Activated naive CD4-positive, alpha-beta T cell treated with anti-CD3 and anti-CD28 coated beads, Interleukin-2, amount 50 U/mL, for 24 hours (primary cell): ENCODE measurements at regions not wholly inside any gene's neighbourhood (a gene's known extent, or its start where the extent isn't known, plus 50 kb on each side); places are given as distances from the start of the nearest gene placed in this dataset.

ENCODE experiments used
- H3K27ac Mint-ChIP-seq: one replicate; pipeline ENCODE4 v1.8.0; 2021; ENCODE audit warnings: mild to moderate bottlenecking, mixed read lengths
- H3K27me3 Mint-ChIP-seq: one replicate; pipeline ENCODE4 v1.8.0; 2021; ENCODE audit warnings: mixed read lengths
- H3K36me3 Mint-ChIP-seq: one replicate; pipeline ENCODE4 v1.8.0; 2021; ENCODE audit warnings: mixed read lengths
- H3K4me1 Mint-ChIP-seq: one replicate; pipeline ENCODE4 v1.8.0; 2021; ENCODE audit warnings: mixed read lengths
- H3K4me3 Mint-ChIP-seq: one replicate; pipeline ENCODE4 v1.8.0; 2021; ENCODE audit warnings: mild to moderate bottlenecking, mixed read lengths
- H3K9me3 Mint-ChIP-seq: one replicate; pipeline ENCODE4 v1.8.0; 2021; ENCODE audit warnings: mixed read lengths

DNA sequence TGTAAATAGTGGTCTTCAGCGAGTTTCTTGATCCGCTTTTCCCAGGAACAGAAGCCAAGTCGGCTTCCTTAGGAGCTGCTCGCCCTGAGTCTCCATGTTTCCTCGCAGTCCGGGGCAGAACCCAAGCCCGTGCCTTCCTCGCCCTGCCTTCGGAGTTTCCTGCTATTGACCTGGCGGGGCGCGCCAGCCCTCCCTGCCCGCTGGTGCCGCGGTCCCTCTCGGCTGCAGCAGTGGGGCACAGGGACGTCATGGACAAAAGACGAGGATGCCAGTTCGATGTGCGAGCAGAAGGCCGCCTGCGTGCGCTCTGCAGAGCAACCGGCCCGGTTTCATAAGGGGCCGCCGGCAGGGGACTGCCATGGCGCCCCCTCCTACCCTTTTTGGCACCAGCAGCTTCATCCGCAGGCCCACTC lies 156.6 kb downstream of the TM9SF2 start:
- Mint-ChIP-seq H3K4me3 (peak overlapping the region; percentile 84), H3K27ac (peak overlapping the region; percentile 80), H3K27me3 (no peaks in the 10 kb centered on the region), H3K4me1 (peaks cover 47% of the 10 kb centered on the region), H3K36me3 (no peaks in the 10 kb centered on the region), H3K9me3 (no peaks in the 10 kb centered on the region)

DNA sequence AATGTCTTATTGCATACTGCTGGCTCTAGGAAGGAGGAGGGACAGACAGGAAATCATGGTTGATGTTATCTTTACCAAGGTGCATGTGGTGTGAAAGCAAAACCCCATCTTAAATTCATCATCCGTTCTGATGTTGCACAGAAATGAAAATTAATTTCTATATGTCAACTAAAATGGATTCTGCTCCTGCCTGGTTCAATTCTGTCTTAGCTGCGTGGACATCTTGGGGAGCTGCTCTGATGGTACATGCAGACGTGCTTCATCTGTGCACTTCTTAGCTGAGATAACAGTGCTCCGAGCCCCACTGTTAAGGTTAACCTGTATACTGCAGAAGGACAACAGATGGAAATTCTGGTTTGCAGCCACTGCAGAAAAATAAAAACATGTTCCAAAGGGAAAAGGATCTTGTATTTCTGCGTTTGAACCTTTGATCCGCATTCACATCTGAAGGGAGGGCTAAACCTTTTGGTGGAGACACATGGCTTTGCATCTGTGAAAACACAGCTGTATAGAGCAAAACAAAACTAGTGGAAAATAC lies 155.6 kb downstream of the TM9SF2 start:
- H3K27ac Mint-ChIP-seq, result peak overlapping the region; percentile 80
- H3K4me3 Mint-ChIP-seq, result peak overlapping the region; percentile 84
- no peaks in the 10 kb centered on the region for H3K27me3 Mint-ChIP-seq
- peaks cover 47% of the 10 kb centered on the region for H3K4me1 Mint-ChIP-seq
- no peaks in the 10 kb centered on the region for H3K36me3 Mint-ChIP-seq
- H3K9me3 Mint-ChIP-seq, result no peaks in the 10 kb centered on the region

DNA sequence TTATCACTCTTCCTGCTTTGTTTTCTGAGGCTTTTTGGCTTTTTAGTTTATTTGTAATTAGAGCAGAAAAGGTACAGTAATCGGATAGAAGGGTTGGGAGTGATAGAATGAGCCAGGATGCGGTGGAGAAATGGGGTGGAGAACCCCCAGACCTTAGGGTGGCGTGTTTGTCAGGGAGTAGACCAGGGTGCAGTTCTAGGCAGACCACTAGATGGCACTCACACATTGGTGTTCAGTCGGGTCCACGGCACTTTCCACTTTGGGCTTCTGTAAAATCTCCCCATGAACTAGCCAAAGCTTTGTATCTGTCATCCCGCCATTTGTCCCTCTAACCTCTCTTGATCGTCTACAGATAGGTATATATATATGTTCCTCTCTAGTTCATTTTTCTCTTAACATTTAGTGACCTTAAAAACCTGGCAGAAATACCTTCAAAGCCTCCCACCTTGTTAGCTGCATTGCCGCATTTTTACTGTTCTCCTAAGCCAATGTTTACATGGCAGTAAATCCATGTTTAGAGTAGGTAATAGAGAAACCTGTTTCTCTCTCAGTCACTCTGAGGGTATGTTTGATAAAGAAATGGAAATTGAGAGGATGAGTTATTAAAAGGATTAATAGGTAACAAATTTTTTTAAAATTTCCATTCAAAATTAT lies 154.9 kb downstream of the TM9SF2 start:
- Mint-ChIP-seq H3K4me1 (peaks cover 47% of the 10 kb centered on the region), H3K9me3 (no peaks in the 10 kb centered on the region), H3K4me3 (peak overlapping the region; percentile 84), H3K27ac (peak overlapping the region; percentile 80), H3K36me3 (no peaks in the 10 kb centered on the region), H3K27me3 (no peaks in the 10 kb centered on the region)

DNA sequence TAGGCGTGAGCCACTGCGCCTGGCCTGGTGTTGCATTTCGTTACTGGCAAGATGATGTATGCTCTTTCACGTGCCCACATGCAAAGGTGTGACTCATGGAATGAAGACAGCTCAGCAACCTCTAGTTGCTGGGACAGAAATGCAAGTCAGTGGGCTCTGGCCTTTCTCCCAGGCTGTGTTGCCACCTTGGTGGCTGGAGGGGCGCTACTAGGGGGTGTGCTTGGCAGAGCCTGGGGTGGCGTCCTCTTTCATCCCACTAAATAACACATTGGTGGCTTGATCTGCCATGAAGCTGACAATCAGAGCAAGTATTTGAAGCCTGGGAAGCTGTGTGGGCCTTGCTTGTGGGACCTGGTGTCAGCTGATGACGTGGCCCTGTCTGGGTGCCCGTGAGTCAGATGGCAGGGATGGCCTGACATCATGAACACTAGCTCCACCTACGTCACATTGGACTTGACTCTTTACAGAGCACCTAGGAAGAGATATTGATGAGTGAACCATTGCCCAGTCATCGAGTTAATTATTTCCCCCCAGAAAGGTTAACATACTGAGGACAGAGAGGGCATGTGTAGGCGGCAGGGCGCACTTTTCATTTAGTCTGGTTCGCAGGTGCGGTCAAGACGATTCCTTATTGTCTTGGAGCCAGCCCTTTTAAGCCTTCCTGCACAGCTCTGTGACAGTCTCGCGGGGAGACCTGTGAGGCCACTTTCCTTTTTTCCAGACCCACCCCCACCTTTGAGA lies 154.2 kb downstream of the TM9SF2 start:
- Mint-ChIP-seq H3K4me3 (no peak overlapping the region), H3K9me3 (no peaks in the 10 kb centered on the region), H3K27me3 (no peaks in the 10 kb centered on the region), H3K36me3 (no peaks in the 10 kb centered on the region), H3K4me1 (peaks cover 44% of the 10 kb centered on the region), H3K27ac (peak overlapping the region; percentile 73)

DNA sequence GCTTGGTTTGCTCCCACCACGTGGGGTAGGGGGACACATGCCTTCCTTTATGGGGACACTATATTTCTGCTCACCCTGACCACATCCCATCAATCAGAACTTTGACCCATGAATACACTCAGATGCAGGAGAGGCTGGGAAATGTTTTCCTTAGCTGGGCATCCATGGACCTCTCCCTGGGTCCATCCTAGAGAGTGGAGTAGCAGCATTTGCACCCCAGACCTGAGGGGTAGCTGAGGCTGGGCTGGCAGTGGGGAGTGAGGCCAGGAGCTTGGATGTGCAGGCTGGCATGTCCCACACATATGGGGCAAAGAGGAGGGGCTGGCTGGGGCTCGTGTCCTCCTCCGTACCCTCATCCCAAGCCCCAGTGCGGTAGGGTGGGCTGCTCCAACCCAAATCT lies 152.8 kb downstream of the TM9SF2 start:
- Mint-ChIP-seq H3K9me3 (no peaks in the 10 kb centered on the region), H3K4me1 (peaks cover 30% of the 10 kb centered on the region), H3K27ac (no peak overlapping the region), H3K36me3 (no peaks in the 10 kb centered on the region), H3K27me3 (no peaks in the 10 kb centered on the region), H3K4me3 (no peak overlapping the region)

DNA sequence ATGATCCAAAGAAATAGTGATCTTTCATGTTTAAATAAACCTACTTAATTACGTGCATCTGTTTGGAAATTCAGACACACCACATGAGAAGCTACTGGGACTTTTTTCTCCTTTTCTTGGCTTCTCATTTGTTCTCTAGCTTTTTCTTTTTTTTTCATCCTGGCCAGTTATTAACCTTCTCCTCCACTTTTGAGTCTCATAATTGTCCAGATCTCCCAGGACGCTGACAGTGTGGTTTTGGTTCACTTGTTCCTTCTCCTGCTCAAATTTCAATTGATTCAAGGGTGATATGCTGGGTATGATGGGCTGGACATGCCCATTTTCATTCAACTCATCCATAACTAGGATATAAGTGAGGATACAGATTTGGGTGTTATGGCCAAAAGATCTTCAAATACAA lies 152.3 kb downstream of the TM9SF2 start:
- H3K27me3 Mint-ChIP-seq, result no peaks in the 10 kb centered on the region
- no peak overlapping the region for H3K27ac Mint-ChIP-seq
- H3K4me1 Mint-ChIP-seq, result peaks cover 24% of the 10 kb centered on the region
- no peak overlapping the region for H3K4me3 Mint-ChIP-seq
- H3K36me3 Mint-ChIP-seq, result no peaks in the 10 kb centered on the region
- H3K9me3 Mint-ChIP-seq, result no peaks in the 10 kb centered on the region

DNA sequence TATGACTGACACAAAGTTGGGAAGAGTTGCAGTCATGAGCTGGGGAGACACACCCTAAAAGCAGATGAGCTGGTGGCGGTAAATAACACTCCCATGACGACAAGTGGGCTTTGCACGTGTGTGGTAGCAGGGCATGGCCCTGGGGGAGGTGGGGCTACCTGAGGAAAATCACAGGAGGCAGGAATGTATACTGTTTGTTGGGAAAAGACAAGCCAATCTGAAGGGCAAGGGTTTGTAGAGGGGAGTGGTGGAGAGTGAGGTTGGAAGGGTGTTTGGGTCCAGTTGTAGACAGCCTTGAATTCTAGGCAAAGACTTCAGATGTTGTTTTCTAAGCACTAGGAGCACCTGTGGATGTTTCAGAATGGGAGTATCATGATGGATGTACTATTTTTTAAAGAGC lies 151.6 kb downstream of the TM9SF2 start:
- no peak overlapping the region for H3K4me3 Mint-ChIP-seq
- H3K27ac Mint-ChIP-seq, result no peak overlapping the region
- no peaks in the 10 kb centered on the region for H3K9me3 Mint-ChIP-seq
- H3K27me3 Mint-ChIP-seq, result no peaks in the 10 kb centered on the region
- H3K36me3 Mint-ChIP-seq, result no peaks in the 10 kb centered on the region
- peaks cover 24% of the 10 kb centered on the region for H3K4me1 Mint-ChIP-seq

DNA sequence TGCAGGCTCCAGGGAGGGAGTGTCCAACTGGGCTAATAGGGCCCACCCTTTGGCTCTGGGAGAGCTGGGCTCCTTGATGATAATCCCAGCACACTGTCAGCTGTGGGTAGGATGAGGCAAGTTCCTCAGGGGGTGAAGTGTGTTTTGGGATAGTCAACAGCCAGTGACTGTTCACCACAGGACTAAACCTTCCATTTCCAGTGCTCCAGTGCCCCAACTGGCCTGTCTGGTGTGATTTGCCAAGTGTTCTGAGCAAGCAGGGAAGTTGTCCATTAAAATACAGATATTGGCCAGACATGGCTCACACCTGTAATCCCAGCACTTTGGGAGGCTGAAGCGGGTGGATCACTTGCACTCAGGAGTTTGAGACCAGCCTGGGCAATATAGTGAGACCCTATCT lies 150.9 kb downstream of the TM9SF2 start:
- Mint-ChIP-seq H3K27ac (peak overlapping the region; percentile 68), H3K9me3 (no peaks in the 10 kb centered on the region), H3K4me1 (peaks cover 20% of the 10 kb centered on the region), H3K27me3 (no peaks in the 10 kb centered on the region), H3K4me3 (no peak overlapping the region), H3K36me3 (no peaks in the 10 kb centered on the region)

DNA sequence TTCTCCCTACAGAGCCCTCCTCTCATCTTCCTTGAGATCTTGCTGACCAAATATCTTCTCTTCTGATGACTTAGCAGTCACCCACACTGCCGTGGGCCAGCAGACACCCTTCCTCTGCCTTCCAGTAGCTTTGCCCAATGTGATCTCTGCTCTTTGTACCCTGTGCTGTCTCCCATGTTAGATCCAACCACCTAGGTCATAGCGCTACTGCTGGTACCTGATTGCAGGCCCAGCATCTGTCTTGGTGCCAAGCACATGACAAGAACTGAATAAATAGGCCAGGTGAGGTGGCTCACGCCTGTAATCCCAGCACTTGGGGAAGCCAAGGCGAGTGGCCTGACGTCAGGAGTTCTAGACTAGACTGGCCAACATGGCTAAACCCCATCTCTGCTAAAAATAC lies 149.7 kb downstream of the TM9SF2 start:
- Mint-ChIP-seq H3K9me3 (no peaks in the 10 kb centered on the region), H3K27ac (no peak overlapping the region), H3K36me3 (no peaks in the 10 kb centered on the region), H3K4me1 (peaks cover 9% of the 10 kb centered on the region), H3K4me3 (no peak overlapping the region), H3K27me3 (no peaks in the 10 kb centered on the region)

DNA sequence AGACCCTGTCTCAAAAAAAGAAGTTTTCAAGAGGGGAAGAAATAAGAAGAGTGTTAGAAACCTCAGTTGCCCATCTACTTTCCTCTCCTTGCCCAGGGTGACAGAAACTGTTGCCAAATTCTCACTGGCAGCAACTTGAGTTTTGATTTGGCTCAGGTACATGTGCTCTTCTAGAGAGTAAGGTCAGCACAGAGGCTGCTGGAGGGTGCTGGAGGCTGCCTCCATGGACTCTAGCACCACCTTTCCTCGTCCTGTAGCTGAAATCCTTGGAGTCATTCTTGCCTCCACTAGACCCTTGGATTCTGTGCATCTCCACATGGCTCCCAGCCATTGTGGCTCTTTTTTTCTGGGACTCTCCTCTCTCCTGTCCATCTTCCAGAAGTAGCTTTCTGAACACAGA lies 149.1 kb downstream of the TM9SF2 start:
- H3K36me3 Mint-ChIP-seq, result no peaks in the 10 kb centered on the region

DNA sequence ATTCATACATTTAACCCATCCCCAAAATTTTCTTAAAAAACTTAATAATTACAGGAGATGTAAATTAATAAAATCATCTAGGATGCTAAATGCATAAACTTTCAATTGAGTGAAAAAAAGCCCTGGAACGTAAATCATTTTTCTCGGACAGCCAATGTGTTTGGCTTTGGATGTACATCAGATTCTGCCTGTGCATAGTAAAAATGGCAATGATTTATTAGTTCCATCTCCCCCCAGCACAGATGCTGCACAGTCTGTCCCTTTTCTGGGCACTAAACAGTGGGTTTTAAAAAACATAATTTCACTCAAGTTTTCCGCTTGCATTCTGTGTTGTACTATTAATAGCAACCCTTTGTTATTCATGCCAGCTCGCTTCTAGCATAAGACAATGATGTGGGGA lies 147.7 kb downstream of the TM9SF2 start:
- Mint-ChIP-seq H3K4me1 (no peaks in the 10 kb centered on the region), H3K4me3 (no peak overlapping the region), H3K27ac (no peak overlapping the region)

More for the DNA sequence above, 149.1 kb downstream of the TM9SF2 start:
- Mint-ChIP-seq H3K4me1 (peaks cover 3% of the 10 kb centered on the region), H3K4me3 (no peak overlapping the region), H3K27me3 (no peaks in the 10 kb centered on the region), H3K27ac (no peak overlapping the region), H3K9me3 (no peaks in the 10 kb centered on the region)

DNA sequence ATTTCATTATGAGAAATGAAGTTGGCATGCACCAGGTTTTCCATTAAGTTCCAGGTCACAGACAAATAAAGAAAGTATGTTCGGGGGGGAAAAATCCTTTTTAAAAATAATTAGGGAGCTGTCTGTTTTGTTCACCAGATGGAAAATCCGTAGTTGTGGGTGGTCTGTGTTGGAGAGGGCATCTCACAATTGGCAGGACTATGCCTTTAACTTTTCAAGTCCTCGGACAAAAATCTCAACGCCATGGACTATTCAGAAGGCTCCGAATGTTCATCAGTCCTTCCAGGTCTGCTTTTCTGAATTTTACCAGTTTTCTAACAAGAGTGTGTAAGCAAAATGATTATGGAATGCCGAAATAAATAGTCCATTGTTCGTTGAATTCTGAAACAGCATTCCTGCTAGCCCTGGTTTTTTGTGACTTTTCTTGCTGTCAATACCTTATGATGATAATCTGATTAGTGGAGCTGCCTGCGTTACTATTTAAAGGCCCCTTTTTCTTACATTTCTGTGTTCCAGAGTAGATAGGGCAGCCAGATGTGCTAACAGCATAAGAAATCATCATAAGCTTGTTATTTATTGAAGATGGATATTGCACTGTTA lies 146.9 kb downstream of the TM9SF2 start:
- Mint-ChIP-seq H3K4me1 (no peaks in the 10 kb centered on the region), H3K9me3 (no peaks in the 10 kb centered on the region), H3K27me3 (no peaks in the 10 kb centered on the region), H3K27ac (no peak overlapping the region), H3K4me3 (no peak overlapping the region), H3K36me3 (no peaks in the 10 kb centered on the region)

More for the DNA sequence above, 147.7 kb downstream of the TM9SF2 start:
- no peaks in the 10 kb centered on the region for H3K27me3 Mint-ChIP-seq
- H3K36me3 Mint-ChIP-seq, result no peaks in the 10 kb centered on the region
- H3K9me3 Mint-ChIP-seq, result no peaks in the 10 kb centered on the region

DNA sequence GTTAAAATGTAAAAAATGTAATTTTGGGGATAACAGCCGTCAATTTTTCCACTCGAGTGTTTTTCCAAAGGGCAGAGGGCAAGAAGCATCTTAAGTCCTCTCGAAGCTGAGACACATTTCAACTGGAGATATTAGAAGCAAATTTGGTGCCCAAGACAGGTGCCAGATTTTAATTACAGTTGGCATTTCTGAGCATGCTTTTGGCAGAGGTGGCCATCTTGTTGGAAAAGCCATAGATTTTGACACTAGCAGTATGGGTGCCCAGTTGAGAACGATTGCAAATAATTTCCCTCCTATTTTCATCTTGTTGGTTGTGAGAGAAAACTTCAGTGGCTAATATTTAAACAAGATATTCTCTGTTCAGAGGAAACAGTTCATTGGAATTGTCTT lies 146.3 kb downstream of the TM9SF2 start:
- Mint-ChIP-seq H3K27ac (no peak overlapping the region), H3K4me3 (no peak overlapping the region), H3K4me1 (no peaks in the 10 kb centered on the region), H3K27me3 (no peaks in the 10 kb centered on the region), H3K9me3 (no peaks in the 10 kb centered on the region), H3K36me3 (no peaks in the 10 kb centered on the region)

DNA sequence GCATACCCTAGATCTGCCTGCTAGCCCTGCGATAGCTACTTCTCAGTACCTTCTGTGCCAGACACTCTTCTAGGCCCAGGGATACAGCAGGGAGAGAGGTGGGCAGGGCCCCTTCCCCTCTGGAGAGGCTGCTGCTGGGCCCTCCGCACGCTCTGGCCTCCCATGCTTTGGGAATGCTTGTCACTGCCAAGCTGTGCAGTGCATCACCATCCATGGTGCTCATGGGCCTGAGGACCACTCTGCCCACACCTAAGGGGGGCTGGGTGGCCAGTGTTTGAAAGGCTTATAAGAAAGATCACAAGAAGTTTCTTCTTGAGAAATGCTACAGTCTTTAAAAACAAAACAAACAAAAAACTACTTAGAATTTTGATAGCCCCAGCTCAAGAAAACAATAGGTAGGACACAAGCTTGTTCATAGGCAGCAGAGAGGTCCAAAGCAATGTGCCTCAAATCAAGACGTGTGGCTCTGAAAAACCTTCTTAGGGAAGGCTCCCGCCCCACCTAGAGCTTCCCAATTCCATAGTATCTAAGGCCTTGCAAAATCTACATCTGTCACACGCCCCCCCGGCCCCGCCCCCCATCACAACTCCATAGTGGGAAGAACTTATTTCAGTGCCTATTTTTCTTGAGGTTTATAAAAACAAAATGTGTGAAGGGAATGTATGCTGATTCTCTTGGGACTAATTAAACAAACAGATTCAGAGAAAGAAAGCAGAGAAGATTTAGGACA lies 145.8 kb downstream of the TM9SF2 start:
- H3K4me1 Mint-ChIP-seq, result no peaks in the 10 kb centered on the region
- no peak overlapping the region for H3K27ac Mint-ChIP-seq
- no peaks in the 10 kb centered on the region for H3K9me3 Mint-ChIP-seq
- H3K27me3 Mint-ChIP-seq, result no peaks in the 10 kb centered on the region
- H3K36me3 Mint-ChIP-seq, result no peaks in the 10 kb centered on the region
- H3K4me3 Mint-ChIP-seq, result no peak overlapping the region

DNA sequence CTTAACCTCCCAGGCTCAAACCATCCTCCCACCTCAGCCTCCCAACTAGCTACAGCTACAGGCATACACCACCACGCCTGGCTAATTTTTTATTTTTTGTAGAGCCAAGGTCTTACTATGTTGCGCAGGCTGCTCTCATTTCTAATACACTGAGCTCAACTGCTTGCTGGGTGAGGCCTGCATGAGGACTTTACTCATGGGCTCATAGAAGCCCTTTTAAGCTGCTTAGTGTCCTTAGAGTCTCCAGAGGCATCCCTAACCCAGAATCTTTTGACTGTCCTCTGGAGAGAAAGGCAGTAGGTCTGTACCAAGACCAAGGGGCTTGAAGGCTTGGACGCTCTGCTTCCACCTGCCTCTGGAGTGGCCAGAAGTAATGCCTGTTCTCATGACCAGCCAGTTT lies 141.6 kb downstream of the TM9SF2 start:
- H3K4me1 Mint-ChIP-seq, result no peaks in the 10 kb centered on the region
- no peak overlapping the region for H3K4me3 Mint-ChIP-seq
- no peaks in the 10 kb centered on the region for H3K27me3 Mint-ChIP-seq
- no peaks in the 10 kb centered on the region for H3K36me3 Mint-ChIP-seq
- H3K9me3 Mint-ChIP-seq, result no peaks in the 10 kb centered on the region
- H3K27ac Mint-ChIP-seq, result no peak overlapping the region
